SK-N-SH (cell line): ENCODE measurements at regions not wholly inside any gene's neighbourhood (a gene's known extent, or its start where the extent isn't known, plus 50 kb on each side); places are given as distances from the start of the nearest gene placed in this dataset.

Experiments
- CTCF ChIA-PET: fragments of 300-600, 350-600 bp; formaldehyde crosslinking; extraction: SDS; loops from one replicate; lab custom pipeline; 2021; lab: Yijun Ruan, JAX
- POLR2A ChIA-PET: fragments of 350-600 bp; sonication (Branson Sonifier 250); formaldehyde crosslinking; extraction: SDS; loops from one replicate; lab custom pipeline; 2020; ENCODE audit warnings: antibody characterized with exemption, inconsistent platforms; lab: Yijun Ruan, JAX
- DNase-seq: peaks from one replicate; pipeline ENCODE4 v3.0.0; 2012
- H2AFZ ChIP-seq: fragments of 200-600 bp; sonication (generic); 2 replicates; pipeline ENCODE4 v1.8.1; 2016; ENCODE audit warnings: antibody characterized with exemption, mild to moderate bottlenecking, low read depth
- H3F3A ChIP-seq: fragments of 200-600 bp; sonication (generic); replicated peaks from 2 replicates; pipeline ENCODE3; 2016; ENCODE audit warnings: antibody characterized with exemption, mild to moderate bottlenecking; ENCODE audit not compliant: insufficient read depth
- H3K27ac ChIP-seq, 2 experiments: fragments of 200-500 bp in 1 of 2; fragments of 200-600 bp in 1 of 2; sonication (Bioruptor generic) in 1 of 2; sonication (generic), shearing (Covaris generic) in 1 of 2; 2 replicates each; pipeline versions ENCODE4 v1.5.1 to v1.6.1; 2014 to 2016; ENCODE audit warnings: low read depth in 2 of 2, inconsistent platforms in 1 of 2, low read length in 1 of 2, mild to moderate bottlenecking in 1 of 2, mixed read lengths in 1 of 2
- H3K27me3 ChIP-seq: fragments of 200-600 bp; sonication (generic), shearing (Covaris generic); 2 replicates; pipeline ENCODE4 v1.6.1; 2016; ENCODE audit warnings: mixed run types; ENCODE audit not compliant: insufficient read depth
- H3K36me3 ChIP-seq, 2 experiments: fragments of 200-500 bp in 1 of 2; fragments of 200-600 bp in 1 of 2; sonication (Bioruptor generic) in 1 of 2; sonication (generic) in 1 of 2; replicated peaks in 1 of 2; 2 replicates each; pipeline versions ENCODE3 to v1.5.1; 2014 to 2016; ENCODE audit warnings: low read length in 1 of 2, mild to moderate bottlenecking in 1 of 2; ENCODE audit not compliant: insufficient read depth in 2 of 2, control insufficient read depth in 1 of 2
- H3K4me1 ChIP-seq, 2 experiments: fragments of 200-500 bp in 1 of 2; fragments of 200-600 bp in 1 of 2; sonication (Bioruptor generic) in 1 of 2; sonication (generic), shearing (Covaris generic) in 1 of 2; 2 replicates each; pipeline versions ENCODE4 v1.5.1 to v1.6.1; 2014 to 2016; ENCODE audit warnings: low read depth in 1 of 2, low read length in 1 of 2, mixed run types in 1 of 2; ENCODE audit not compliant: insufficient read depth in 2 of 2, control insufficient read depth in 1 of 2
- H3K4me2 ChIP-seq: fragments of 200-600 bp; sonication (generic), shearing (Covaris generic); 2 replicates; pipeline ENCODE4 v1.6.1; 2017; ENCODE audit warnings: mixed run types
- H3K4me3 ChIP-seq, 2 experiments: fragments of 200-500 bp in 1 of 2; fragments of 200-600 bp in 1 of 2; sonication (Bioruptor generic) in 1 of 2; sonication (generic), shearing (Covaris generic) in 1 of 2; 2 replicates each; pipeline versions ENCODE4 v1.5.1 to v1.8.1; 2014 to 2016; ENCODE audit warnings: low read depth in 2 of 2, inconsistent platforms in 1 of 2, low read length in 1 of 2, mild to moderate bottlenecking in 1 of 2, mixed read lengths in 1 of 2, moderate library complexity in 1 of 2
- H3K79me2 ChIP-seq: fragments of 200-600 bp; sonication (generic); 2 replicates; pipeline ENCODE4 v1.8.1; 2017; ENCODE audit warnings: mild to moderate bottlenecking; ENCODE audit not compliant: insufficient read depth
- H3K9ac ChIP-seq: fragments of 200-600 bp; sonication (generic); 2 replicates; pipeline ENCODE4 v1.6.1; 2017; ENCODE audit warnings: mixed run types
- H3K9me2 ChIP-seq: fragments of 200-600 bp; sonication (generic); 2 replicates; pipeline ENCODE4 v1.6.1; 2017; ENCODE audit warnings: mixed run types
- H3K9me3 ChIP-seq: fragments of 200-600 bp; sonication (generic); 2 replicates; pipeline ENCODE4 v1.6.1; 2017; ENCODE audit warnings: mixed run types, mild to moderate bottlenecking, moderate library complexity
- H4K20me1 ChIP-seq: fragments of 200-600 bp; sonication (generic); 2 replicates; pipeline ENCODE4 v1.6.1; 2017; ENCODE audit warnings: mild to moderate bottlenecking, mixed run types; ENCODE audit not compliant: insufficient read depth
- CHD2 ChIP-seq: fragments of 150-350 bp; IDR thresholded peaks from 2 replicates; pipeline ENCODE4 v1.6.1; 2018; ENCODE audit warnings: low read length; ENCODE audit not compliant: partially characterized antibody
- CTCF ChIP-seq: fragments of 200-600 bp; sonication (generic); IDR thresholded peaks from 2 replicates; pipeline ENCODE4 v1.6.1; 2017; ENCODE audit warnings: antibody characterized with exemption, mild to moderate bottlenecking, moderate library complexity
- FOXJ3 ChIP-seq: sonication (generic); formaldehyde crosslinking; IDR thresholded peaks from 2 replicates; pipeline ENCODE4 v1.5.1; 2020; ENCODE audit warnings: mild to moderate bottlenecking, missing genetic modification reagents
- FOXM1 ChIP-seq: IDR thresholded peaks from 2 replicates; pipeline ENCODE4 v1.4.0; 2012; ENCODE audit warnings: low read depth, mild to moderate bottlenecking
- MXI1 ChIP-seq: IDR thresholded peaks from 2 replicates; pipeline ENCODE4 v1.6.1; 2012; ENCODE audit warnings: mild to moderate bottlenecking, low read depth, low read length, improper control_type of control experiment
- POLR2AphosphoS5 ChIP-seq: IDR thresholded peaks from 2 replicates; pipeline ENCODE4 v1.6.1; 2012; ENCODE audit warnings: low read depth, low read length
- REST ChIP-seq: IDR thresholded peaks from 2 replicates; pipeline ENCODE4 v1.6.1; 2012; ENCODE audit warnings: mild to moderate bottlenecking, low read depth, low read length, moderate library complexity
- SIN3A ChIP-seq: IDR thresholded peaks from 2 replicates; pipeline ENCODE4 v1.6.1; 2012; ENCODE audit warnings: low read depth, mild to moderate bottlenecking, low read length, moderate library complexity, borderline replicate concordance
- TCF12 ChIP-seq: IDR thresholded peaks from 2 replicates; pipeline ENCODE4 v1.4.0; 2012
- USF2 ChIP-seq: fragments of 150-350 bp; IDR thresholded peaks from 2 replicates; pipeline ENCODE4 v1.6.1; 2017; ENCODE audit warnings: antibody characterized with exemption, low read length, low read depth, borderline replicate concordance
- YY1 ChIP-seq: IDR thresholded peaks from 2 replicates; pipeline ENCODE4 v1.4.0; 2012; ENCODE audit warnings: low read depth, mild to moderate bottlenecking
- ZBTB33 ChIP-seq: IDR thresholded peaks from 2 replicates; pipeline ENCODE4 v1.4.0; 2012; ENCODE audit warnings: low read depth, borderline replicate concordance

- no peak for DNase-seq
- Histone ChIP-seq H3K4me1 (peaks cover 0 to 16% of the 10 kb centered on the region in 2 experiments; a peak in 2 of 4 replicates), H3K9me3 (no peaks in the 10 kb centered on the region; the same call in 1 of the 2 replicates), H3K9me2 (no peaks in the 10 kb centered on the region), H2AFZ (no peak overlapping the region), H3K27me3 (no peaks in the 10 kb centered on the region; the same call in 1 of the 2 replicates), H3K27ac (no peak overlapping the region), H4K20me1 (no peaks in the 10 kb centered on the region), H3F3A (no peaks in the 10 kb centered on the region), H3K4me3 (no peak overlapping the region), H3K36me3 (no peaks in the 10 kb centered on the region), H3K9ac (no peak overlapping the region), H3K4me2 (no peak overlapping the region), H3K79me2 (no peaks in the 10 kb centered on the region)
- ChIA-PET POLR2A (no interaction called here), CTCF (interaction anchor here (0.5 kb wide), 1 partner anchor 55 kb away, joined by 3 read pairs; no protein-coding TSS in a partner anchor)
- TF ChIP-seq USF2: no peak
- TF ChIP-seq CTCF: no peak
- no peak for TF ChIP-seq SIN3A
- TF ChIP-seq TCF12: no peak
- TF ChIP-seq POLR2AphosphoS5: no peak
- TF ChIP-seq YY1: no peak
- no peak for TF ChIP-seq CHD2
- TF ChIP-seq FOXJ3: no peak
- no peak for TF ChIP-seq REST
- no peak for TF ChIP-seq MXI1
- TF ChIP-seq FOXM1: no peak
- no peak for TF ChIP-seq ZBTB33
Measured at GRCh38 chr20:43803276-43803675, 76.5 kb upstream of the GTSF1L start.
